ENCODE measurements at regions not wholly inside any gene's neighbourhood (a gene's known extent, or its start where the extent isn't known, plus 50 kb on each side); places are given as distances from the start of the nearest gene placed in this dataset.

GRCh38 chr6:166763606-166764472 lies 136.8 kb upstream of the RPS6KA2 start:
- DNase-seq (ENCODE audit: low spot score): no peak
- in situ Hi-C loops (cut with MboI; ENCODE audit: low sequenced_read_pairs, unreplicated experiment): no loop called here
- TF ChIP-seq CTCF (IDR thresholded peaks at IDR 0.05; ENCODE audit: borderline replicate concordance, control extremely low read depth, extremely low read depth, insufficient read depth, missing control alignments): no peak

- DNase-seq (ENCODE audit: low spot score): no peak
- in situ Hi-C loops (cut with MboI; ENCODE audit: low sequenced_read_pairs, unreplicated experiment): no loop called here
- no peak for TF ChIP-seq CTCF (IDR thresholded peaks at IDR 0.05; ENCODE audit: borderline replicate concordance, control extremely low read depth, extremely low read depth, insufficient read depth, missing control alignments)
Observed at GRCh38 chr6:166761801-166762200, 134.8 kb upstream of the RPS6KA2 start.

- no peak for TF ChIP-seq CTCF (IDR thresholded peaks at IDR 0.05; ENCODE audit: borderline replicate concordance, control extremely low read depth, extremely low read depth, insufficient read depth, missing control alignments)
- DNase-seq (ENCODE audit: low spot score): no peak
- in situ Hi-C loops (cut with MboI; ENCODE audit: low sequenced_read_pairs, unreplicated experiment): no loop called here
Observed at GRCh38 chr6:166760288-166760687, 133.2 kb upstream of the RPS6KA2 start.

- no peak for DNase-seq (ENCODE audit: low spot score)
- in situ Hi-C loops (cut with MboI; ENCODE audit: low sequenced_read_pairs, unreplicated experiment): no loop called here
- no peak for TF ChIP-seq CTCF (IDR thresholded peaks at IDR 0.05; ENCODE audit: borderline replicate concordance, control extremely low read depth, extremely low read depth, insufficient read depth, missing control alignments)
Observed at GRCh38 chr6:166758136-166758704, 131.2 kb upstream of the RPS6KA2 start.

GRCh38 chr6:166757232-166758135 lies 130.4 kb upstream of the RPS6KA2 start:
- TF ChIP-seq CTCF (IDR thresholded peaks at IDR 0.05; ENCODE audit: borderline replicate concordance, control extremely low read depth, extremely low read depth, insufficient read depth, missing control alignments): no peak
- no peak for DNase-seq (ENCODE audit: low spot score)
- in situ Hi-C loops (cut with MboI; ENCODE audit: low sequenced_read_pairs, unreplicated experiment): no loop called here
